ENCODE measurements at regions not wholly inside any gene's neighbourhood (a gene's known extent, or its start where the extent isn't known, plus 50 kb on each side); places are given as distances from the start of the nearest gene placed in this dataset.

DNA sequence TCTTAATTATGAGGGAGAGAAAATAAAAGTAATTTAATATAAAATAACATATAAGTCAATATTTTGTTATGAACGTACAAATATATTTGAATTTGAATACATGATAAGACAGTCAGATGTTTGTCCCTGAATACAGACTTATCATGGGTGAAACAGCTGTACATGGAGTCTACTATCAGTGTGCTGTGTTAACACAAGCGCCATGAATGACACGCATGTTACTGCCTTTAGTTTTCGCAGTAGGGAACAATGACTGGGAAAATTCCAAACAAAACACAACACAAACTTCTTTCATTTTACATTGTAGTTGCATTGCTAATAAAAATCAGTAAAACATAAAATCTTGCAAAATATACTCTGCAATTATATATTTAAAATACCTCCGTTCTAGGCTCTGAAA is 108.6 kb downstream of the FBXO5 start:
- 82% methylated on average over 5 of the region's 5 CpGs for WGBS
- Histone ChIP-seq H3K36me3 (ENCODE audit: control insufficient read depth in 4 of 4, insufficient read depth in 3 of 4, low read depth in 1 of 4, low read length in 3 of 4) (no peaks in the 10 kb centered on the region), H3K9me3 (ENCODE audit: control insufficient read depth in 4 of 4, low read length in 3 of 4) (no peaks in the 10 kb centered on the region), H3K27me3 (ENCODE audit: control insufficient read depth in 4 of 4, insufficient read depth in 4 of 4, low read length in 3 of 4) (peaks cover 0 to 2% (median 1%) of the 10 kb centered on the region in 4 donors), H3K27ac (ENCODE audit: low read depth in 1 of 2, low read length in 2 of 2) (no peak overlapping the region), H3K9ac (ENCODE audit: low read depth in 1 of 2, low read length in 2 of 2) (no peak overlapping the region), H3K4me3 (ENCODE audit: low read depth in 1 of 3, low read length in 3 of 3) (no peak overlapping the region), H3K4me1 (ENCODE audit: control insufficient read depth in 4 of 4, insufficient read depth in 4 of 4, low read length in 3 of 4) (no peaks in the 10 kb centered on the region)
- no peak for DNase-seq (ENCODE audit: low spot score)
- TF ChIP-seq EGR1 (IDR thresholded peaks at IDR 0.05; ENCODE audit: low read depth in 2 of 2), result no peak
- TF ChIP-seq, protein P1, sequence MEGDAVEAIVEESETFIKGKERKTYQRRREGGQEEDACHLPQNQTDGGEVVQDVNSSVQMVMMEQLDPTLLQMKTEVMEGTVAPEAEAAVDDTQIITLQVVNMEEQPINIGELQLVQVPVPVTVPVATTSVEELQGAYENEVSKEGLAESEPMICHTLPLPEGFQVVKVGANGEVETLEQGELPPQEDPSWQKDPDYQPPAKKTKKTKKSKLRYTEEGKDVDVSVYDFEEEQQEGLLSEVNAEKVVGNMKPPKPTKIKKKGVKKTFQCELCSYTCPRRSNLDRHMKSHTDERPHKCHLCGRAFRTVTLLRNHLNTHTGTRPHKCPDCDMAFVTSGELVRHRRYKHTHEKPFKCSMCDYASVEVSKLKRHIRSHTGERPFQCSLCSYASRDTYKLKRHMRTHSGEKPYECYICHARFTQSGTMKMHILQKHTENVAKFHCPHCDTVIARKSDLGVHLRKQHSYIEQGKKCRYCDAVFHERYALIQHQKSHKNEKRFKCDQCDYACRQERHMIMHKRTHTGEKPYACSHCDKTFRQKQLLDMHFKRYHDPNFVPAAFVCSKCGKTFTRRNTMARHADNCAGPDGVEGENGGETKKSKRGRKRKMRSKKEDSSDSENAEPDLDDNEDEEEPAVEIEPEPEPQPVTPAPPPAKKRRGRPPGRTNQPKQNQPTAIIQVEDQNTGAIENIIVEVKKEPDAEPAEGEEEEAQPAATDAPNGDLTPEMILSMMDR (IDR thresholded peaks at IDR 0.05; ENCODE audit: low read depth, low read length, missing input control), result no peak

DNA sequence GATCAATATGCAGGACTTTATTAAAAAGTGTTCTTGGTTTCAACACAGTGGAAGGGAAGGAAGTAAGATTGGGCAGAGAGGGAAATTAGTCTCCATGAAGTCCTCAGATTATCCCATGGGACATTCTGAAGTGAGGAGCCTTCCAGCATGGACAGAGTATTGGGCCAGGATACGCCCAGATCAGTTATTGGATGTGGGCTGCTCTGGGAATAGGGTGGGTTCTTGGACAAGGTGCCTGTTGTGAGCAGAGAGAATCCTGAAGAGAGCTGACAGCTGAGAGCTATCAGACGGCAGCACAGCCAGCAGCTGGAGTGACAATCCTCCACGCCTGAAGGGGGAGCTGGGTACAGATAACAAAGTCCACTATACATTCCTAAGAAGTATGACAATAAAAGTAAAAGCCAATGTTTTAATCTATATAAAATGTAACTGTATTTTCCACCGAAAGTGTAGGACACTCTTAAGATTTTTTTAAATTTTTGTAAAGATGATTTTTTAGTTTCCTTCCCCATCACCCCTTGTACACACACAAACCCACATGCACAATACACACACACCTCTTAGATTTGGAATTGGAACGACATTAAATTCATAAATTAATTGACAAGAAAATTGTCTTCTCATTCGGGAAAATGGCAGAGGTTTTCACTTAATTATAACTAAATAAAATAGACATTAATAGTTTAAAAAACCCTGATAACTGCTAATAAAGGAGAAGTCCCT is 107.8 kb downstream of the FBXO5 start:
- Histone ChIP-seq H3K4me3 (ENCODE audit: low read depth in 1 of 3, low read length in 3 of 3) (no peak overlapping the region), H3K4me1 (ENCODE audit: control insufficient read depth in 4 of 4, insufficient read depth in 4 of 4, low read length in 3 of 4) (no peaks in the 10 kb centered on the region), H3K36me3 (ENCODE audit: control insufficient read depth in 4 of 4, insufficient read depth in 3 of 4, low read depth in 1 of 4, low read length in 3 of 4) (no peaks in the 10 kb centered on the region), H3K9me3 (ENCODE audit: control insufficient read depth in 4 of 4, low read length in 3 of 4) (no peaks in the 10 kb centered on the region), H3K27ac (ENCODE audit: low read depth in 1 of 2, low read length in 2 of 2) (no peak overlapping the region), H3K27me3 (ENCODE audit: control insufficient read depth in 4 of 4, insufficient read depth in 4 of 4, low read length in 3 of 4) (peaks cover 0 to 2% (median 0%) of the 10 kb centered on the region in 4 donors), H3K9ac (ENCODE audit: low read depth in 1 of 2, low read length in 2 of 2) (no peak overlapping the region)
- TF ChIP-seq HNF4G (IDR thresholded peaks at IDR 0.05) (no peak), HNF4A (conservative IDR thresholded peaks at IDR 0.05) (no peak), RXRA (IDR thresholded peaks at IDR 0.05) (no peak), GABPA (IDR thresholded peaks at IDR 0.05 in 1 of 2, conservative IDR thresholded peaks at IDR 0.05 in 1 of 2) (no peak), TAF1 (conservative IDR thresholded peaks at IDR 0.05) (no peak), FOXA1 (IDR thresholded peaks at IDR 0.05) (no peak), RAD21 (IDR thresholded peaks at IDR 0.05) (no peak), NR2F2 (IDR thresholded peaks at IDR 0.05) (no peak), JUND (IDR thresholded peaks at IDR 0.05) (no peak), FOXA2 (IDR thresholded peaks at IDR 0.05) (no peak), YY1 (IDR thresholded peaks at IDR 0.05) (no peak), SP1 (IDR thresholded peaks at IDR 0.05) (no peak), EGR1 (IDR thresholded peaks at IDR 0.05; ENCODE audit: low read depth in 2 of 2) (no peak)
- TF ChIP-seq, protein P2, sequence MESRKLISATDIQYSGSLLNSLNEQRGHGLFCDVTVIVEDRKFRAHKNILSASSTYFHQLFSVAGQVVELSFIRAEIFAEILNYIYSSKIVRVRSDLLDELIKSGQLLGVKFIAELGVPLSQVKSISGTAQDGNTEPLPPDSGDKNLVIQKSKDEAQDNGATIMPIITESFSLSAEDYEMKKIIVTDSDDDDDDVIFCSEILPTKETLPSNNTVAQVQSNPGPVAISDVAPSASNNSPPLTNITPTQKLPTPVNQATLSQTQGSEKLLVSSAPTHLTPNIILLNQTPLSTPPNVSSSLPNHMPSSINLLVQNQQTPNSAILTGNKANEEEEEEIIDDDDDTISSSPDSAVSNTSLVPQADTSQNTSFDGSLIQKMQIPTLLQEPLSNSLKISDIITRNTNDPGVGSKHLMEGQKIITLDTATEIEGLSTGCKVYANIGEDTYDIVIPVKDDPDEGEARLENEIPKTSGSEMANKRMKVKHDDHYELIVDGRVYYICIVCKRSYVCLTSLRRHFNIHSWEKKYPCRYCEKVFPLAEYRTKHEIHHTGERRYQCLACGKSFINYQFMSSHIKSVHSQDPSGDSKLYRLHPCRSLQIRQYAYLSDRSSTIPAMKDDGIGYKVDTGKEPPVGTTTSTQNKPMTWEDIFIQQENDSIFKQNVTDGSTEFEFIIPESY (IDR thresholded peaks at IDR 0.05), result no peak
- TF ChIP-seq, protein P3, sequence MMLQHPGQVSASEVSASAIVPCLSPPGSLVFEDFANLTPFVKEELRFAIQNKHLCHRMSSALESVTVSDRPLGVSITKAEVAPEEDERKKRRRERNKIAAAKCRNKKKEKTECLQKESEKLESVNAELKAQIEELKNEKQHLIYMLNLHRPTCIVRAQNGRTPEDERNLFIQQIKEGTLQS (IDR thresholded peaks at IDR 0.05), result no peak
- TF ChIP-seq, protein P4, sequence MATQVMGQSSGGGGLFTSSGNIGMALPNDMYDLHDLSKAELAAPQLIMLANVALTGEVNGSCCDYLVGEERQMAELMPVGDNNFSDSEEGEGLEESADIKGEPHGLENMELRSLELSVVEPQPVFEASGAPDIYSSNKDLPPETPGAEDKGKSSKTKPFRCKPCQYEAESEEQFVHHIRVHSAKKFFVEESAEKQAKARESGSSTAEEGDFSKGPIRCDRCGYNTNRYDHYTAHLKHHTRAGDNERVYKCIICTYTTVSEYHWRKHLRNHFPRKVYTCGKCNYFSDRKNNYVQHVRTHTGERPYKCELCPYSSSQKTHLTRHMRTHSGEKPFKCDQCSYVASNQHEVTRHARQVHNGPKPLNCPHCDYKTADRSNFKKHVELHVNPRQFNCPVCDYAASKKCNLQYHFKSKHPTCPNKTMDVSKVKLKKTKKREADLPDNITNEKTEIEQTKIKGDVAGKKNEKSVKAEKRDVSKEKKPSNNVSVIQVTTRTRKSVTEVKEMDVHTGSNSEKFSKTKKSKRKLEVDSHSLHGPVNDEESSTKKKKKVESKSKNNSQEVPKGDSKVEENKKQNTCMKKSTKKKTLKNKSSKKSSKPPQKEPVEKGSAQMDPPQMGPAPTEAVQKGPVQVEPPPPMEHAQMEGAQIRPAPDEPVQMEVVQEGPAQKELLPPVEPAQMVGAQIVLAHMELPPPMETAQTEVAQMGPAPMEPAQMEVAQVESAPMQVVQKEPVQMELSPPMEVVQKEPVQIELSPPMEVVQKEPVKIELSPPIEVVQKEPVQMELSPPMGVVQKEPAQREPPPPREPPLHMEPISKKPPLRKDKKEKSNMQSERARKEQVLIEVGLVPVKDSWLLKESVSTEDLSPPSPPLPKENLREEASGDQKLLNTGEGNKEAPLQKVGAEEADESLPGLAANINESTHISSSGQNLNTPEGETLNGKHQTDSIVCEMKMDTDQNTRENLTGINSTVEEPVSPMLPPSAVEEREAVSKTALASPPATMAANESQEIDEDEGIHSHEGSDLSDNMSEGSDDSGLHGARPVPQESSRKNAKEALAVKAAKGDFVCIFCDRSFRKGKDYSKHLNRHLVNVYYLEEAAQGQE (IDR thresholded peaks at IDR 0.05), result no peak
- TF ChIP-seq, protein P1 (IDR thresholded peaks at IDR 0.05; ENCODE audit: low read depth, low read length, missing input control), result no peak
- TF ChIP-seq, protein P5, sequence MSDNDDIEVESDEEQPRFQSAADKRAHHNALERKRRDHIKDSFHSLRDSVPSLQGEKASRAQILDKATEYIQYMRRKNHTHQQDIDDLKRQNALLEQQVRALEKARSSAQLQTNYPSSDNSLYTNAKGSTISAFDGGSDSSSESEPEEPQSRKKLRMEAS (IDR thresholded peaks at IDR 0.05), result no peak
- no peak for DNase-seq (ENCODE audit: low spot score)
- 56% methylated on average over 6 of the region's 6 CpGs for WGBS
